Activated CD4-positive, CD25-positive, alpha-beta regulatory T cell treated with anti-CD3 and anti-CD28 coated beads, Interleukin-2, amount 50 U/mL, for 16 hours (primary cell): ENCODE measurements at regions not wholly inside any gene's neighbourhood (a gene's known extent, or its start where the extent isn't known, plus 50 kb on each side); places are given as distances from the start of the nearest gene placed in this dataset.

Experiments
- DNase-seq: peaks from one replicate; pipeline ENCODE4 v3.0.0-alpha.2; 2020; ENCODE audit warnings: low read depth, low spot score

DNA sequence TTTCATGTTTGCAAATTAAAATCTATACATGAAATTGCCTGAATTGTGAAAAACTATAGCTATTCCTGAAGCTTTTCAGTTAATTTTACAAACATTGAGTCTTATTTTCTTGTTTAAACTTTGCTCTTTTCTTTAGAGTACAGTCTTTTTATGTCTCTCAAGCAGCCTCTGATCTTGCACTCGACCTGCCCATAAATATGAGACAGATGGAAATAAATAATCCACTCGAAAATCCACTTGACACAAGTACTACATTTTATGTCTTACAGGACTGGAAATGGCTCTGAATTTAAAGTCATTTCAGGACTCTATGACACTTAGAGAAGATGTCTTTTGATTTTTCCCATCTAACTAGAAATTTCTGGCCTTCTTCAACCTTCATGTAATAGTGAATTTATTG lies 283.8 kb downstream of the USP25 start:
- DNase-seq: no peak

DNA sequence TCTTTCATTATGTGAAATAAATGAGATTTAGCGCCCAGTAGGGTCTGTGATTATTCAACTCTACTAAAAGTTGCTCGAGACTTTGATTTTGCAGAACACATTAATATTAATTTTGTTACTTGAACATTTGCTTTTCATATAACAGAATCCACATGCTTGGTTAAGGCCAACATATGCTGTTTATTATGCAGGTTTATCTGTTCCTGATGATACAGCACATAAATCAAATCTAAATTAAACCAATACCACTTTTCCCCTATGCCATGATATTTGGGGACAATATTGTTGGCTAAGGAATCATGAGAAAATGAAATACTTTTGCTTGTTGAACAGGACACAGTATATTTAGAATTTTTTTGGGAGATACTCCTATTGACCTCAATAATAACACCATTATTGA lies 291.1 kb downstream of the USP25 start:
- no peak for DNase-seq

DNA sequence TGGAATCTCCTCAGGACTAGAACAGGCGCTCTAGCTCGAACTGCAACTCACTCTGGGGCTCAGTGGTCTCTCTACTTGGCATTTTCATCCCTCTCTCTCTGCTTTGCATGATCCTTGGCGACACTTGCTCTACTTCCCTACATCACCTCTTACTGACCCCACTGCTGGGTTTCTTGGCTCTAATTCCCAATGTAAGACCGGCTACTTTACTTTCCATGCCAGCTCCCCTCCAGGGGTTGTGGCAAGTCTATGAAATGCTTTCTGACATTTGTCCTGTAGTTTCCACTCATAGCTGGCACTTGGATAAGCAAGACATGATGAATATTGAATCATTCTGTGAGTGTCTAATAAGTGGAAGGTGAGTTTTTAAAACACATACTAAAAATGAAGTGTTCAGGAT lies 292.3 kb downstream of the USP25 start:
- DNase-seq: no peak

DNA sequence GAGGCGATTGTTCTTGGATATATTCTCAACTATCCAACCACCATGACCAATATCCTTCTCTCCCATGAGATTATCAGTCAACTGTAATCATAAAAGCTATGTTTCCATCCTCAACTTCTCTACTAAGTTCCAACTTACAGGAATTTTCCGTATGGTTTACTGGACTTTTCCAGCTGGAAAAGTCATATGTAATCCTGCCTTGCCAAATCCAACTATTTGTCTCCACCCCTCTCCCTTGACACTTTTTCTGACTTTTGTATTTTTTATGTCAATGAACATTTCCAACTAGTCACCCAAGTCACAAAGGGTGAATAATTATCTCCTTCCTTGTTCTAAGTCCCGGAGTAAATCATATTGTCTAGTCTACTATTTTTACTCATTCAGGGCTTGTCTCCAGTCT lies 293.1 kb downstream of the USP25 start:
- no peak for DNase-seq

DNA sequence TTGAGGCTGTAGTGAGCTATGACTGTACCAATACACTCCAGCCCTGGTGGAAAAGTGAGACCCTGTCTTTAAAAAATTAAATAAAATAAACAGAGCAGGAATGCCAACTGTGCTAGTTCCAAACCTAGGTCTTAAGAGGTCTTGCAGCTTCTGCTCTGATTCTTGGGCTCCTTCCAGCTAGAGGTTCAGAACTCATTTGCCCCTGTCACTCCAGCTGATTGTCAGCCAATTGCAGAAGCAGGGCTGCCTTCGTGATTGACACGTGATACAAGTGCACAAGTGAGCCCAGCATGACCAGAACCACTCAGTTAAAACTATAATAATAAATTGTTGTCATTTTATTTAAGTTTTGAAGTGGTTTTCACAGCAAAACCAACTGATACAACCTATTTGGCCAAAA lies 298.4 kb downstream of the USP25 start:
- DNase-seq: no peak

DNA sequence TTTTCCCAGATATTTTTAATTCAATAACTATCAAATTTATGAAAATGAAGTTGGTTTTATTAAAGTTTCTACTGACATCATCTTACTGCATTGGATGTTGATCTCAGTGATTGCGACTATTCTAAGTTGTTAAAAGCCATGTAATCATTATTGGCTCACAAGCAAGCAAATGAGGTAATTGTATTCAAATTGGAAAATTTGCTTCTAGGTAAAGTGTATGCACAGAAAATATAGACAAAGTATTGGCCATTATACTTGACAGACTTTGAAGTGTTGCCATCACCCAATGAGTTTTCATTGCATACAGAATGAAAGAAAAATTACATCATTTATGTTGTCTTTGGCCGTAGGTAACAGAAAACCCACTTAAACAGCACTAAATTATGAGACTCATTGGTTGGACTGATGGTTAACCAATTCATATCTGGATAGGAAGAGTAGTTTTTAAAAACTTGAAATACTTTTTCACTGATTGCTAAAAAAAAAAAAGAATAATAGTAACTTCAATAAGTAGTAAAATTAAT lies 299.2 kb downstream of the USP25 start:
- no peak for DNase-seq

DNA sequence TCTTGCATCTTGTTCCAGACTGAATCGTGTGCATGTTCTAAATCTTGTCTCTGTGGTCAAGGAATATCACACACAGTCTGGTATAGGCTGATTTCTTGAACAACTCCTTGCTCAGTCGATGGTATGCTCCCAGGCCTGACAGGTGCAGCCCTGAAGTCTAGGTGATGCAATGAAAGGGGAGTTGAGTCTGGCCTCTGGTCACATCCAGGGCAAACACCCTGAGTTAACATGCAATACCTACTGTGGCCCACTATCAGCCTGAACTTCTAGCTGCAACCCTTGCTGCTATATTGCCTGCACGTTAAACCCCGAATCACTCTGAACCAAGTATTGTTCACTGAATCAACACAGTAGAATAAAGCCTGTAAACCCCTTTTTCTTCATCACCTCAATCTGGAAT lies 303.4 kb downstream of the USP25 start:
- no peak for DNase-seq

DNA sequence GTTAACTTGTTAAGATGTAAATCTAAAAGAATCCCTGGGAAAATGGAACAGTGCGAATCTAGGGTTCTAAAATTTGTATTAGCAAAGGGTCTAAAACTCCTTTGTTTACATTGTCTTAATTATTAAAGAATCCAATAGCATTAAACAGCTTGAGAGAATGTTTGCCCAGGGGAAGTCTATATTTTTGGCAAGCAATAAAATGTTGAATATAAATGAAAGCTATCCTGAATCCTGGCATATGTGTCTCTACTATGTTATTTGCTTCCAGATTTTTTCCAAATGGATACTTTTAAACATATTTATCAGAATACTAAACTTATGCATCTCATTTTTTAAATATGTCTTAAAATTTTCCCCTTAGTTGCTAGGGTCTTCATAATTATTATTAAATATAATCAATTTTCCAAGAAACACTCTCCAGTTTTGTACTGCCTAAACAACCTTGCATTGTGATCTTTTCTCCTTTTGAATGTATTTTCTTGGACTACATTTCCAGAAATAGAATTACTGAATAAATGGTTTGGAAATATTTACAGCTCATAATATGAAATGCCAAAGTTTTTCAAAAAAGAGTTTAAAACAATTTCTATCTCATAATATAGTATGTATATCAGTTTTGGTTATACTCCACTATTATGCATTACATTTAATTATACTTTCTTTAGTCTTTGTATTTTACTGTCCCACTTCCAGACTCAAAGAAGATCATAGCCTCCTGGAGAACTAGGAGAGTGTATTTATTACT lies 304.8 kb downstream of the USP25 start:
- no peak for DNase-seq

DNA sequence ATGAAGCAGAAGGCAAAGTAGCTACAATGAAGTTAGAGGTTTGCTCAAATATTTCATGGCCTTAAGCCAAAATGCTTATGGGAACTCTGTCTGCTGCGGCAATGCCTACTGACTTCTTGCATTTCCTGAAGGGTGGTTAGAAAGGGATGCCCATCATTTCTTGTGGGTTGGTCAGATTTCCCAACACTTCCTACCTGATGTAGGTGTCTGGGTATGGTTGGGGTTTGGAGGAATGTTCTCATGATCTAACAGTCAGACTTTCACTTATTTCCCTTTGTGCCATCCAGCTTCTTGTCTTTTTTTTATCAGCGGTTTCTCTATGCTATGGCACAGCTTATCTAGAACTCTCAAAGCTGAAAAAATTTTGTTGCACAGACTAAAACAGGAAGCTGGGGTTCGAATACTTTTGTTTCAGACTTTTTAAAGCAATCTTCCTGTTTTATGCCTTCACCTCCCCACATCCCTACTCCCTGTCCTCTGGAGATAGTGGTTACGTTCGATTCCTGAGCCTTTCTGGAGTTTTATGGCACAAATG lies 307.7 kb downstream of the USP25 start:
- DNase-seq: no peak

DNA sequence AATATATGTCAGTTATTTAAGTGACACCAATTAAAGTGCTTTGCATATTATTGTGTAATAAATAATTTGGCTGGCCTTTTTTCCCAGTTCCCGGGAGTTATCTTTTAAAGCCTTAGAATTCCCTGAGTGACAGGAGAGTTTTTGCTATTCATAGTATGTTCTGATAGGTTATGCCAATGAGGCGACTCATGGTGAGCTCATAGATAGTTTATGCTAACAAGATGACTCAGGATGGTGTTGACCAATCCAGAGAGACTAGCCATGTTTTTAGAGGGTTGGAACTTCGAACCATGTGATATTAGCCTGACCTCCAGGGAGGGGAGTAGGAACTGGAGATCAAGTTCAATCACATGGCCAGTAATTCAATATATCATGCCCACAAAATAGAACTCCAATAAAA lies 310.8 kb downstream of the USP25 start:
- no peak for DNase-seq

DNA sequence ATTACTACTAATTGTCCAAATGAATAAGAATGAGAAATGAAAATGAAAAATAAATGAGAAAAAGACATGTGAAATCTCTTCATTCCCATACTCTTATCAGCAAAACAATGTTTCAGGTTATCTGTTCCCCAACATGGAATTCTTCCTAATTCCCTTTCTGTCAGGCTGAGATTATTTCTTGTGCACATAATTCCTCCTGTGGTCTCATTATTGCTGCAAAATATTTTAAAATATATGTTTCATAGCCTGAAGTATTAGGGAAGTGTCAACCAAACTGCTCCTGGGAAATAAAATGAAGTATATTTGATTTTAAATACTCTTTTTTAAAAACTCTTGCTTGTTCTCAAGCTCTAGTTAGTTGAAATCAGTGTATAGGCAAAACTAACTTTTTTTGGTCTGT lies 314.9 kb downstream of the USP25 start:
- DNase-seq: no peak

DNA sequence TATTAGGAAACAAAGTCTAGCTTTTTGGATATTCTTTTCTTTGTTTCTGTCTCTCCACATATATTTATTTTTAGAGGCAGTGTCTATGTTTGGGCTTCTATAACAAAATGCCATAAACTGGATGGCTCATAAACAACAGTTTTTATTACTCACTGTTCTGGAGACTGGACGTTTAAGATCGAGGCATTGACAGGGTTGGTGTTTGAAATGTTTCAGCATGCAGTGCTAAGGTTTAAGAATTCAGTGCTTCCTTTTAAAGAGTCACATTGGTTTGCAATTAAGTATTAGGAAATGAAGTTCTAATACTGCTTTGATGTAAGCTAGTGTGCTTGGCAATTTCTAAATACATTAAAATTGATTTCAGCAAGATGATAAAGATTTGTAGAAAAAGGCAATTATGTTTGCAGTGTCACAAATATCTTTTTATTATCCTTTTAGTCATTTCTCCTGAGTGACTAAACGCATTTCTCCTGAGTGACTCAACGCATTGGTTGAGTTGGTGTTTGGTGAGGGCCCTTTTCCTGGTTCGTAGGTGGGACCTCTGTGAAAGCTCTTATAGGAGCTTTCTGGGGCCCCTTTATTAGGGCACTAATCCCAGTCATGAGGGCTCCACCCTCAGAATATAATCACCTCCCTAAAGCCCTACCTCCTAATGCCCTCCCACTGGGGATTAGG lies 317.0 kb downstream of the USP25 start:
- no peak for DNase-seq

DNA sequence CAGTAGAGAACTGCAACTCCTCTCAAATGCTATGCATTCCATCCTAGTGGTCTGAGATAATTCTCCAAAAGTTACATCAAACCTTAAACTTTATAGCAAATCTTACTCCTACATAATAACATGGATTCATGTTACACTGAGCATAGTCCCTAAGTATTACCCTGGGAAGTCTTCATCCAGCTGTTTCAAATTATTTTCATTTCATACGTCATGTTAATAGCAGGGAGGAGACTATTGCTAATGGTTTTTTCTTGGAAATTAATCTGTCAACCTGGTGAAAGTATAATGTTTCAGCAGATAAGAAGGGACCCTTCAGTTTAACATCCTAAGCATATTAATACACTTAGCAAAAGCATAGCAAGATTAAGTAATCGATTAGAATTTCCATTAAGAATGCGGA lies 318.1 kb downstream of the USP25 start:
- DNase-seq: no peak

DNA sequence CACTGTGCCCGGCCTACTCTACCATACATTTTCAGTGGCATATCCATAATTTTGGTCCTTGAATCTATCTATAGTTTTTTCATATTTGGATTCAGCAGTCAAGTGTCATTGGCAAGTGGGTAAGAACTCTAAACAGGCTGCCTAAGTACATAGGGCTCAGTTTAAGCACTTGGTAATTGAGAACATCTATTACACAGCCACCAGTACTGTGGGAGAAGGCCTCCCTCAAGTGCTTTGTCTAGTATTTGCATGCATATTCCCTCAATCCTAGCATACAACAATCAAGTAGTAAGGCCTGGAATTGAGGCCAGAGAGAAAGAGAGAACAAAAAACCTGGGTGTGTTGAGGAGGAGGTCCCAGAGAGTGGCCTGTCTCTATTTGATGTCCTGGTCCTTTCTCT lies 325.2 kb downstream of the USP25 start:
- no peak for DNase-seq

DNA sequence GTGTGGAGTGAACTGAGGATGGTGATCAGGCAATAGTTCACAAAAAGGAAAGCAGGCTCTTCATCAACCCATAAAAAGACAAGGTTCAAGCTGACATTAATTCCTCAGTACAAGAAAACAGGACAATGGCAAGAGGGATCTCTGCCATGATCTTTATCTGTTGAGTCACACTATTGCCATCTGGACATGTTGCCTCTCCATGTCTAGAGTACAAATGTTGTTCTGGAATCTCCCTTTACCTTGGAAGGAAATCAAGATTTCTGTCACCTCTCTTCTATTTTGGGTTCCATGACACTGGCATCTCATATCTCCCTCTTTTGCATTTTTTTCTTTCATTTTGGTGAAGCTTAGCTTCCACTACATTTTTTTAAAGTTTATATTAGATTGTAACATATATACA lies 329.1 kb downstream of the USP25 start:
- no peak for DNase-seq

DNA sequence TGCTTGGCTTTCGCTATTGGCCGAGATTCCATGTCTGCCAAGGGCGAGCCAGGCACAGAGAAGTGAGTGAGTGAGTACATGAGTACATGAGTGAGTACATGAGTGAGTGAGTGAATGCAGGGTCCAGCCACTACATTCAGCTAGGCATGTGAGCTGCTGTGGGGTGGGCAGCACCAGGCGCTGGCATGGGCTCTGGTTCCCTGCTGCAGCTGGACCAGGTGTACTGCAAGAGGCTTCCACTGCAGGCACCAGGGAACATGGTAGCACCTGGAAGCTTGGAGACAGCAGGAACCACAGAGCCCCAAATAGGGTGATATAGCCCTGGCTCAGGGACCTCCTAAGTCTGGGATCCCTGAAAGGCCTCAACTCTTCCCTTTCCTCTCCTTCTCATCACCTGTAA lies 330.2 kb downstream of the USP25 start:
- DNase-seq: no peak

DNA sequence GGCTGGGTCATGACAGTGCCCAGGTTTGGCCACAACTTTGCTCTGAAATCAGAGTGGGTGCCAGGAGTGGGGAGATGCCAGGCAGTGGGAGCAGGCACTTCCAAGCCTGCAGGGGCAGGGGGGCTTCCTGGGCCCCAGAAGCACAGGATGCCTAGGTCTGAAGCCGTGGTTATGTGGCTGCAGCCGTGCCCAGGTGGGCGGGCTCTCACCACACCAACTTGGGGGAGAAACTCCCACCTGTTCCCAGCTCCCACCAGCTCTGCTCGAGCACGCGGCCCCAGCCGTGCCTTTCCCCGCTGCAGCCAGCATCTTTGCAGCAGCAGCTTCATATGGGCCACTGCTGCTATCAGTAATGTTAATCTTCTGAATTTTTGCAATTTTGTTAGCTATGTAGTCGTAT lies 331.4 kb downstream of the USP25 start:
- no peak for DNase-seq

DNA sequence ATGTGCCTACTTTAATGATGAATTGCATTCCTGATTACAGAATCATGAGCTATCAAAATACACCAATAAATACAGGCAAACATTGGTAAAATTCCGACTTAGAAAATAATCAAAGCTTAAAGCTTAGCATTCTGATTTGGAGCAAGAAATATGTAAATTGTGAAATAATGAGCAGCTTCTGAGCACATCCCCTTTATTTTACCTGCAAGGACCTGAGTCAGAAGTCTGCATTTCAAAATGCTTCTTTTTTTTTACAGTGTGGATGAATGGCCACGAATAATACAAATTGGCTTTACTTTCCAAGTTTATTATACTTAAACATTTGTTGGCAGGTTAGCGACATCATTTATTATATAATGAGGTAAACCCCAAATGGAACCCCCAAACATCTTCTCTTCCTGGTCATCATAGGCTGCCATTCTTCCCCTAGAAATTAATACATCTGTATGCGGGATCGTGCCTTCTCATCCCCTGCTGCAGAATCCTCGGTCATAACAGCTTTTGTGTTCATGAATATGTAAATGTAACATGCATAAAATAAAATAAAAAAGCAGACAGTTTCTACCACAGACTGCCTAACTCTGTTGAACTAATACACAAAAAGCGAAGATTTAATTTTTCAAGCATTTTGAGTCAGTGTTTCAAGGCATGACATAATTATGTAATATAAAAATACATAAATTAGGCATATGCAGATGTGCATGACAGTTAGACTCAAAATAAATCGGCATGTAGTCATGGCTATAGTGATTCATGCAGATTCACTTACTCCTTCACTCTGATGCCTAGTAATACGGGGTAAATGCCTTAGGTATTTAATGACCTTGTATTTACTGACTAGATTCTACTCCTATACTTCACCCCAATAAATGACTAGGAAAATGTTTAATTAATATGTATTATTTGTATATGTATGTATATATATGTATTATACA lies 339.7 kb downstream of the USP25 start:
- no peak for DNase-seq

DNA sequence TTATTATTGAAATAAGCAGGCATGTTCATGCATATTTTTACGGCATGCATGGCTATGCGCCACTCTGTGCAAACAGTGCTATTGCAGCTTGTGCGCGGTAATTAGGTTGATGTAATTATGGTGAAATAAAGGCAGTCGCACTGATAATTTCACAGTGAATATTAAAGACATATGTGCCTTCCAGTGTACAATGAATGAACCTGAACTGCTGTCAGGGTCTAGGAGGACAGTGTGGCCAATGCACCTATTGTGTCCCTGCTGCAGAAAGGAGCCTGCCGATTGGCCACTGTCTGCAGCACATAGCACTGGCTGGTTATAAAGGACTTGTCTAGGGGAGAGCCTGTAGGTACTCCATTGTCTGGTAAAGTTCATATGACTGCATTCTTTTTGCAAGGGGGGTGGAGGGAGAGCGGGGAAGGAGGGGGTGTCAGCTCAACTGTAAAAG lies 340.4 kb downstream of the USP25 start:
- no peak for DNase-seq

DNA sequence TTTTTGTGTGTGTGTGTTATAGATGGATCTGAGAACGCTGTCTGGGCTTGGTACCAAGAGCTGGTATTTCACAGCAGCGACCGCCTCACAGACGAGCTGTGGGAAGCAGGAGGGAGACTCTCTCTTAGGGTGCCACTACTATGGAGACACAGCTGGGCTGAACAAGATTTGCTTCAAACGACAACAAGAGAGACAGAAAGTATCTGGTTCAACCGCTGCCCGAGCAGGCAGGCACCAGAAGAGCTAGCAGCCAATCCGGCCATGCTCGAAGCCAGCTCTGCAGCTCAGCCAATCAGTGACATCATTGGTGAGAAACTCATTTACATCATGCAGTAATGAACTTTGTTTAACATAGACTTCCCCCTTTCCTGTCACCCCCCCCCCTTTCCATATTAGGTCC lies 341.3 kb downstream of the USP25 start:
- no peak for DNase-seq

DNA sequence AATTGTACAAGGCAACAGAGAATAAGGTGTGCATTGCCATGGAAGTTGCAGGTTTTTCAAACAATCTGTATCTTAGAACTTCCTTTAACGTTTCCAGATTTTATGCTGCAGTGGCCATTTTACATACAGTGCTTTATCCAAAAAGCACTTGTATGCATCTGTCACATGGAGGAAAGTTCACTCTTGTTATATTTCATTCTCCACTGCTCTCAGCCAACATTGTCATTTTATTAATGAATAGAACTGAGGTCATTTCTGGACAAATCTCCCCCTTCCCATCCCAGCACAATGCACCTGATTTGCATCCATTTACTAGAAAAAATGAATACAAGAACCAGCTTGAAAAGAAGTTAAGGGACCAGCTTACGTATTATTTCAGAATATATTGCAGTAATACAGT lies 342.0 kb downstream of the USP25 start:
- no peak for DNase-seq

DNA sequence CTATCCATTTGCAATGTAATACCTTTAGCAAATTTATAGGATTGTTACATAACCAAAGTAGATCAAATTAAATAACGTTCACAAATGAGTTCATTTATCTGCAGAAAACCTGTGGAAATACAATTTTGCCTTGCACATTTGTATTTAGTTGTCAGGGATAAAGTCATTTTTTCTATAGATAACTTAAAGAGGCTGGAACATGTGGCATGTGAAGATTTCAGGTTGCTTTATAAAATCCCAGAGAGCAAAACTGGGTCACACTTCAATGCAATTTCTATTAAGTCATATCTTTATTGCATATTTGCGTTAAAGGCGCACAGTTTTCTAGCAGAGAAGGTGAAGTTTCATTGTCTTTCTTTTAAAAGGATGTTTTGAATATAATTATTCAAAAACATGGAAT lies 342.4 kb downstream of the USP25 start:
- DNase-seq: no peak
